Colonic mucosa (tissue), 4 donors: ENCODE measurements at regions not wholly inside any gene's neighbourhood (a gene's known extent, or its start where the extent isn't known, plus 50 kb on each side); places are given as distances from the start of the nearest gene placed in this dataset.
"Not testable (repeated sequence)": the region's sequence is repeated elsewhere in the genome, so short reads cannot be mapped to it uniquely, and the experiment has no call there.

Source experiments
- DNase-seq: peaks from one replicate; pipeline ENCODE4 v3.0.0-alpha.2; 2020
- H3K27ac ChIP-seq: fragments of 200-600 bp; one replicate; pipeline ENCODE4 v1.8.0; 2021
- H3K27me3 ChIP-seq: fragments of 200-600 bp; one replicate; pipeline ENCODE4 v1.8.0; 2021
- H3K36me3 ChIP-seq: fragments of 200-600 bp; one replicate; pipeline ENCODE4 v1.8.0; 2021
- H3K4me1 ChIP-seq: fragments of 200-600 bp; one replicate; pipeline ENCODE4 v1.8.0; 2021; ENCODE audit warnings: mild to moderate bottlenecking
- H3K4me3 ChIP-seq: fragments of 200-600 bp; one replicate; pipeline ENCODE4 v1.8.0; 2021
- H3K9ac ChIP-seq, 2 donors: one replicate each; pipeline ENCODE4 v1.7.0; 2013; ENCODE audit warnings: control low read depth in 2 of 2, low read depth in 2 of 2, low read length in 2 of 2
- H3K9me3 ChIP-seq: fragments of 200-600 bp; one replicate; pipeline ENCODE4 v1.8.0; 2021
- intact Hi-C: fragments of 100-400 bp; cut with DNase I; formaldehyde crosslinking; loops from one replicate; pipeline ENCODE4 v1.14.1; 2022
- TF ChIP-seq, protein P1 (sequence below): fragments of 200-600 bp; IDR thresholded peaks from one replicate; pipeline ENCODE4 v1.8.0; 2022; ENCODE audit warnings: antibody characterized with exemption, mild to moderate bottlenecking
- donor health status: healthy.
- donor health status: DM: no; HTN: no; CAD: no.
- donor health status: DM: no; HTN: no; CAD: no.

- H3K4me3 ChIP-seq = no peak overlapping the region
- no peaks in the 10 kb centered on the region for H3K36me3 ChIP-seq
- no peak for DNase-seq
- no peaks in the 10 kb centered on the region for H3K9me3 ChIP-seq
- no peaks in the 10 kb centered on the region for H3K27me3 ChIP-seq
- TF ChIP-seq, protein P1, sequence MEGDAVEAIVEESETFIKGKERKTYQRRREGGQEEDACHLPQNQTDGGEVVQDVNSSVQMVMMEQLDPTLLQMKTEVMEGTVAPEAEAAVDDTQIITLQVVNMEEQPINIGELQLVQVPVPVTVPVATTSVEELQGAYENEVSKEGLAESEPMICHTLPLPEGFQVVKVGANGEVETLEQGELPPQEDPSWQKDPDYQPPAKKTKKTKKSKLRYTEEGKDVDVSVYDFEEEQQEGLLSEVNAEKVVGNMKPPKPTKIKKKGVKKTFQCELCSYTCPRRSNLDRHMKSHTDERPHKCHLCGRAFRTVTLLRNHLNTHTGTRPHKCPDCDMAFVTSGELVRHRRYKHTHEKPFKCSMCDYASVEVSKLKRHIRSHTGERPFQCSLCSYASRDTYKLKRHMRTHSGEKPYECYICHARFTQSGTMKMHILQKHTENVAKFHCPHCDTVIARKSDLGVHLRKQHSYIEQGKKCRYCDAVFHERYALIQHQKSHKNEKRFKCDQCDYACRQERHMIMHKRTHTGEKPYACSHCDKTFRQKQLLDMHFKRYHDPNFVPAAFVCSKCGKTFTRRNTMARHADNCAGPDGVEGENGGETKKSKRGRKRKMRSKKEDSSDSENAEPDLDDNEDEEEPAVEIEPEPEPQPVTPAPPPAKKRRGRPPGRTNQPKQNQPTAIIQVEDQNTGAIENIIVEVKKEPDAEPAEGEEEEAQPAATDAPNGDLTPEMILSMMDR = no peak
- intact Hi-C loops = no loop called here
- no peak overlapping the region for H3K27ac ChIP-seq
- no peak overlapping the region for H3K9ac ChIP-seq
- no peaks in the 10 kb centered on the region for H3K4me1 ChIP-seq
Observed at GRCh38 chr1:233463333-233463732, 135.8 kb downstream of the MAP3K21 start.

DNA sequence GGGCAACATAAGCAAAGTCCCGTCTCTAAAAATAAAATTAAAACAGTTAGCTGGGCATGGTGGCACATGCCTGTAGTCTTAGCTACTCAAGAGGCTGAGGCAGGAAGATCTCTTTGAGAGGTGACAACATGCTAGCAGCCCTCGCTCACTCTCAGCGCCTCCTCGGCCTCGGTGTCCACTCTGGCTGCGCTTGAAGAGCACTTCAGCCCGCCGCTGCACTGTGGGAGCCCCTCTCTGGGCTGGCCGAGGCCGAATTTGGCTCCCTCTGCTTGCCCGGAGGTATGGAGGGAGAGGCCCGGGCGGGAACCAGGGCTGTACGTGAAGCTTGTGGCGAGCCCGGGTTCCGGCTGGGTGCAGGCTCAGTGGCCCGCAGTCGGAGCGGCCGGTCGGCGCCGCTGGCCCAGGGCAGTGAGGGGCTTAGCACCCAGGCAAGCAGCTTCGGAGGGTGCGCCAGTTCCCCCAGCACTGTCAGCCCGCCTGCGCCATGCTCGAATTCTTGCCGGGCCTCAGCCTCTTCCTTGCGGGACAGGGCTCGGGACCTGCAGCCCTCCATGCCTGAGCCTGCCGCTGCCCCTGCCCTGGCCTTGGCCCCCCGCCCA, 138.3 kb downstream of the MAP3K21 start:
- Histone ChIP-seq H3K4me3 (no peak overlapping the region), H3K9ac (no peak overlapping the region), H3K36me3 (no peaks in the 10 kb centered on the region), H3K27ac (no peak overlapping the region), H3K9me3 (no peaks in the 10 kb centered on the region), H3K27me3 (no peaks in the 10 kb centered on the region), H3K4me1 (no peaks in the 10 kb centered on the region)
- DNase-seq = no peak
- intact Hi-C loops = no loop called here
- TF ChIP-seq, protein P1 = no peak

GRCh38 chr1:233470741-233471499, 143.0 kb upstream of the KCNK1 start:
- Histone ChIP-seq H3K4me1 (no peaks in the 10 kb centered on the region), H3K36me3 (no peaks in the 10 kb centered on the region), H3K9ac (no peak overlapping the region), H3K9me3 (no peaks in the 10 kb centered on the region), H3K27me3 (no peaks in the 10 kb centered on the region), H3K27ac (no peak overlapping the region), H3K4me3 (no peak overlapping the region)
- no peak for DNase-seq
- intact Hi-C loops = no loop called here
- TF ChIP-seq, protein P1 = no peak

- H3K27me3 ChIP-seq, H3K9ac ChIP-seq, H3K9me3 ChIP-seq, H3K4me1 ChIP-seq, DNase-seq, H3K36me3 ChIP-seq, H3K27ac ChIP-seq, intact Hi-C loops, H3K4me3 ChIP-seq: not testable (repeated sequence)
Observed at GRCh38 chr1:233471851-233472250, 142.1 kb upstream of the KCNK1 start.

DNA sequence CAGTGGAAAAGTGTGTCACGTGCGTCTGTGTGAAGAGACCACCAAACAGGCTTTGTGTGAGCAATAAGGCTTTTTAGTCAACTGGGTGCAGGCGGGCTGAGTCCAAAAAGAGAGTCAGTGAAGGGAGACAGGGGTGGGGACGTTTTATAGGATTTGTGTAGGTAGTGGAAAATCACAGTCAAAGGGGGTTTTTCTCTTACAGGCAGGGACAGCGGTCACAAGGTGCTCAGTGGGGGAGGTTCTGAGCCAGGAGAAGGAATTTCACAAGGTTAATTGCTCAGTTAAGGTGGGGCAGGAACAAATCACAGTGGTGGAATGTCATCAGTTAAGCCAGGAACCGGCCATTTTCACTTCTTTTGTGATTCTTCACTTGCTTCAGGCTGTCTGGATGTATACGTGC, 141.1 kb upstream of the KCNK1 start:
- H3K27ac ChIP-seq, H3K27me3 ChIP-seq, H3K4me3 ChIP-seq, intact Hi-C loops, H3K9ac ChIP-seq, H3K36me3 ChIP-seq, H3K9me3 ChIP-seq, H3K4me1 ChIP-seq, DNase-seq: not testable (repeated sequence)

DNA sequence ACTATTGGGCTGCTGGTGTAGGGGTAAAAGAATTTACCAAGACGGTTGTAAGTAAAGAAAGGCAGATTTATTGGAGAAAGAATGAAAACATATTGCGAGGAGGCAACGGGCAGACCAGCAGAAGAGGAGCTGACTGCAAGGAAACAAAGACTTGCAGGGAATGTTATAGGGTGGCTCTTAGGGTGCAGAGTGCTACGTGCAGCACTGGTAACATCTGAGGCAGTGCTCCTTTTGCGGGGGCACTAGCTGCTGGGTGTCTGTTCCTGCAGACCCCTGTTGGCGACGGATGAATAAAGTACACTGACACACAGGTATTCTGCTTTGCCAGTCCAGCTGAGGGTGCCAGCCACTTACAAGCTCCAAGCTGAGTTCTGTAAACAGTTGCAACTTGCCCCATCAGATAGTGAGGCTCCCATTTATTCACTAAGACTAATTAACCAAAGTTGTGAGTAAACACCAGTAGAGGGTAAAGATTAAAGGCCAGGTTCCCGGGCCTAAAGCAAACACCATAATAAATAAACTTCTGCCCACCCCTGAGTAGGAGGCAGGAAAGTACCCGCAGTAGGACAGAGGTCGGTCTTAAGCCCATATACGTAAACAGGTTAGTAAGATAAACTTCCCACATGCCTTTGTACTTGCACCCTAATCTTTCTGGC, 140.2 kb upstream of the KCNK1 start:
- Histone ChIP-seq H3K36me3 (no peaks in the 10 kb centered on the region), H3K27ac (no peak overlapping the region)
- DNase-seq = no peak

More for the DNA sequence above, 140.2 kb upstream of the KCNK1 start:
- Histone ChIP-seq H3K4me1 (no peaks in the 10 kb centered on the region), H3K27me3 (no peaks in the 10 kb centered on the region), H3K4me3 (no peak overlapping the region), H3K9ac (no peak overlapping the region), H3K9me3 (no peaks in the 10 kb centered on the region)
- TF ChIP-seq, protein P1 = no peak
- intact Hi-C loops = no loop called here
